Thyroid gland (tissue), 4 donors: ENCODE measurements at regions not wholly inside any gene's neighbourhood (a gene's known extent, or its start where the extent isn't known, plus 50 kb on each side); places are given as distances from the start of the nearest gene placed in this dataset. TPM values are rescaled to one million over a fixed set of nuclear protein-coding genes. Genes with fewer than 3 reads are reported as not detected.
A peak's percentile ranks its signal among the peaks of the same experiment; 100 is the strongest.
"Not testable (repeated sequence)": the region's sequence is repeated elsewhere in the genome, so short reads cannot be mapped to it uniquely, and the experiment has no call there.

Experiments
- DNase-seq, 2 donors: peaks; one replicate each; pipeline ENCODE4 v3.0.0-alpha.2; 2019
- H3K27ac ChIP-seq, 3 donors: fragments of 200-600 bp; sonication (generic); 1 replicate in 2 of 3; 2 replicates in 1 of 3; pipeline ENCODE4 v1.5.1; 2016 to 2019; ENCODE audit warnings: mild to moderate bottlenecking in 1 of 3, moderate library complexity in 1 of 3
- H3K27me3 ChIP-seq: fragments of 200-600 bp; sonication (generic); one replicate; pipeline ENCODE4 v1.5.1; 2019
- H3K36me3 ChIP-seq, 2 donors: fragments of 200-600 bp; sonication (generic); one replicate each; pipeline ENCODE4 v1.5.1; 2016 to 2019
- H3K4me1 ChIP-seq, 2 donors: fragments of 200-600 bp; sonication (generic); one replicate each; pipeline ENCODE4 v1.5.1; 2017 to 2019
- H3K4me3 ChIP-seq, 3 donors: fragments of 200-600 bp; sonication (generic); replicated peaks in 1 of 3; 1 replicate in 2 of 3; 2 replicates in 1 of 3; pipeline ENCODE4 v1.5.1; 2016; ENCODE audit warnings: mild to moderate bottlenecking in 1 of 3
- H3K9me3 ChIP-seq: fragments of 200-600 bp; sonication (generic); one replicate; pipeline ENCODE4 v1.5.1; 2017
- CTCF ChIP-seq, 6 experiments: fragments of 200-600 bp in 3 of 6; fragments of 450-650 bp in 3 of 6; sonication (generic) in 3 of 6; IDR thresholded peaks; one replicate each; pipeline ENCODE4 v1.5.1; 2016 to 2019; ENCODE audit warnings: antibody characterized with exemption in 6 of 6, mild to moderate bottlenecking in 2 of 6, inconsistent platforms in 1 of 6, moderate library complexity in 1 of 6
- POLR2A ChIP-seq, 2 donors: fragments of 450-650 bp; IDR thresholded peaks; one replicate each; pipeline ENCODE4 v1.6.1; 2017; ENCODE audit warnings: antibody characterized with exemption in 2 of 2, mild to moderate bottlenecking in 2 of 2, moderate library complexity in 1 of 2
- WGBS, 2 donors: methylation state at CpG; one replicate each; pipeline ENCODE4 v1.1.5; 2017; 5-methylcytosine and 5-hydroxymethylcytosine counted together
- intact Hi-C: fragments of 100-400 bp; cut with DNase I; formaldehyde crosslinking; loops from one replicate; pipeline ENCODE4 v1.15.1; 2023
- small RNA-seq: library from RNA; depleted of rRNA; stranded (forward); fragments of <200 nt; gene quantifications from one replicate; pipeline ENCODE3, GENCODE V24; 2016

DNA sequence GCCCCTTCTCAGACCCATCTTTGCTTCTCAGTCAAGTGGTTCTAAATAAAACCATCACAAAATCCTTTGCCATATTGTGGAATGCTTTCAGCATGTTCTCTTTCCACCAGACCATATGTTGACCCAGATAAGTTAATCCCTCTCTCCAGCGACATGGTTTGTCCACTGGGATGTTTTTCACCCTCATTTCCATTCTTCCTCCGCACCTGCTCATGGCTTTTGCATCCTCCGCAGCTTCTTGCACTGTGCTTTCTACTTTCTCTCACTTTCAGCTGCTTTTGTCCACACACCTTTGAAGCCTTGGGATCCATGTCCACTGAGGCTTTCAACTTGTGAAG lies 52.3 kb upstream of the WAC start:
- 67 to 77% methylated on average over 3 of the region's 3 CpGs for WGBS, 2 donors
- intact Hi-C loops: no loop called here
- no peaks in the 10 kb centered on the region for H3K27me3 ChIP-seq

GRCh38 chr10:28481346-28481745 lies 51.6 kb upstream of the WAC start:
- H3K4me1 ChIP-seq, H3K9me3 ChIP-seq, H3K36me3 ChIP-seq, H3K27ac ChIP-seq, intact Hi-C loops, H3K4me3 ChIP-seq, H3K27me3 ChIP-seq: not testable (repeated sequence)
- 71 to 73% methylated on average over 5 of the region's 5 CpGs for WGBS, 2 donors
- peak in 1 of 2 donors; percentile 15 for DNase-seq

More for the DNA sequence above, 52.3 kb upstream of the WAC start:
- Histone ChIP-seq H3K27ac (no peak overlapping the region), H3K36me3 (no peaks in the 10 kb centered on the region), H3K9me3 (no peaks in the 10 kb centered on the region), H3K4me1 (no peaks in the 10 kb centered on the region), H3K4me3 (no peak overlapping the region)
- DNase-seq: no peak
- TF ChIP-seq POLR2A (IDR thresholded peaks at IDR 0.05): no peak
- TF ChIP-seq CTCF (IDR thresholded peaks at IDR 0.05): no peak

DNA sequence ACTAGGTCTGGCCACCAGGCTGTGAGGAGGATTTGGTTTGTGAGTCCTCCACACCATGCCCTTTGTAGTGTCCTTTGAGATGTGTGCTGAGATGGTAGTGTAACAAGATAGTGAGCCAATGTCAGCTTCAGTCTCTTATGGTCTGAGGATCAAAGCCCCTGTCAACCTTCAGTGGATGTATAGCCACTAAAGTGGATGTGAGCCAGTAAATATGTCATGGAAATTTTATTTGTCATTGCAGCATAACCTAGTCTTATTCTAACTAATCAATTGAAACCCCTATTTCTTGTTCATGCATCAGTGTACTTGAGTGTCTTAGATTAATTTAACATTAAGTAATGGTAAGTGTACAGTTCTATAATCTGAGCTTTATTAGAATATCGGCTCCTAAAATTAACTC lies 51.0 kb upstream of the WAC start:
- TF ChIP-seq CTCF (IDR thresholded peaks at IDR 0.05): no peak
- no peak for TF ChIP-seq POLR2A (IDR thresholded peaks at IDR 0.05)
- 100% methylated on average over 1 of the region's 1 CpG for WGBS, 2 donors
- DNase-seq: no peak
- Histone ChIP-seq H3K4me3 (no peak overlapping the region), H3K27ac (no peak overlapping the region), H3K4me1 (no peaks in the 10 kb centered on the region), H3K27me3 (no peaks in the 10 kb centered on the region), H3K36me3 (no peaks in the 10 kb centered on the region), H3K9me3 (no peaks in the 10 kb centered on the region)
- intact Hi-C loops: no loop called here

Small RNA genes lying in the stretch of these regions (small RNA-seq; reads per million reads assigned to genes)
- gene RF00012: not detected
